Muscle of back (tissue), 3 donors: ENCODE measurements at regions not wholly inside any gene's neighbourhood (a gene's known extent, or its start where the extent isn't known, plus 50 kb on each side); places are given as distances from the start of the nearest gene placed in this dataset.
"Not testable (repeated sequence)": the region's sequence is repeated elsewhere in the genome, so short reads cannot be mapped to it uniquely, and the experiment has no call there.

ENCODE experiments used
- DNase-seq, 3 donors: peaks; one replicate each; pipeline versions ENCODE4 v3.0.0 to v3.0.0-alpha.2; 2013

DNA sequence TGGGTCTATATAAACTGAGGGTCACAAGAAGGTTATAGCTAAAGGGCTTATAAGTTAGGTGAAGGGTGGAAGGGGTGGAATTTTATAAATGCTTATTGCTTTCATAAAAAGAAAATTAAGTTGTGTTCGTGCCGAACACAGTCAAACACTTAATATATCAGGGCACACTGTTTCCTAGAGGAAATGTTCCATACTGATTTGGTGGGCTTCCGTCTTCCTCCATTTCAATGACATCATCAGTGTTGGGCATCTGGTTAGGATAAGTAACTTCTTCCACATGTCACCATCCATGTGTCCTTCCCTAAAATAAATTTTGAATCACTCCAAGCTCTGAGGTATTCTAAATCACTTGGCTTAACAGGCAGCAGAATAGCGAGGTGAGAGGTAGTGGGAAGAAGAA, 466.4 kb downstream of the MED13L start:
- DNase-seq, result peak in 2 of 3 donors; percentile 8 to 41

GRCh38 chr12:115810122-115810901, 467.2 kb downstream of the MED13L start:
- peak; percentile 21 to 82 (median 59) for DNase-seq

DNA sequence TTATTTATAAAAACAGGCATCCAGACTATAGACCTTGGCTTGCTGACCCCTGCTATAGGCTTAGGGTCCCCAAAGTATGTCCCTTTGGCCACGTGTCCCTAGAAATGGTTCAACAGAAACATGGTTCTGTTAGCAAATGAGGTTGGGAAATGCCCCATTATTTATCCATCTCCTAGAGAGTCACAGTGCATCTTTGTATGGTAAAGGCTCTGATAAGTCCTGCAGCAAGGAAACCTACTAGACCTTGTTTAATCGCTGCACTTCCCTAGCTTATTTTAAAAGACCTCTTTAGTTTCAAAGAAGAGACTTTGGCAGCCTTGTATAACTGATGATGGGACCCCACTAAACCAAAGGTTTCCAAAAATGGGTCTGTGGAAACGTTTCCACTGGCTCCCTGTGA, 471.5 kb downstream of the MED13L start:
- DNase-seq, result no peak

DNA sequence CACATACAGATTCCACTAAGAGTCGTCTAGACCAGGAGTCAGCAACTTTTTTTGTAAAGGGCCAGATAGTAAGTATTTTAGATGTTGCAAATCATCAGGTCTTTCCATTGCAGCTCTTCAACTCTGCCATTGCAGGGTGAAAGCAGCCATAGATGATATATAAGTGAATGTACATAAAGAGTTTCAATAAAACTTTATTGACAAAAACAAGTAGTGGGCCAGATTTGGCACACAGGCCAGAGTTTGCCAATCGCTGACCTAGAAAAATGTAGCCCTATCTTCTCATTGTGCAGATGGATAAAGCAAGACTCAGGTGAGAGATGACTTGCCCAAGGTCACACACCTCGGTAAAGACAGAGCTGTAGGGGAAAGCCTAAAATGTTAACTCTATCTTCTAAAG, 474.7 kb downstream of the MED13L start:
- no peak for DNase-seq

DNA sequence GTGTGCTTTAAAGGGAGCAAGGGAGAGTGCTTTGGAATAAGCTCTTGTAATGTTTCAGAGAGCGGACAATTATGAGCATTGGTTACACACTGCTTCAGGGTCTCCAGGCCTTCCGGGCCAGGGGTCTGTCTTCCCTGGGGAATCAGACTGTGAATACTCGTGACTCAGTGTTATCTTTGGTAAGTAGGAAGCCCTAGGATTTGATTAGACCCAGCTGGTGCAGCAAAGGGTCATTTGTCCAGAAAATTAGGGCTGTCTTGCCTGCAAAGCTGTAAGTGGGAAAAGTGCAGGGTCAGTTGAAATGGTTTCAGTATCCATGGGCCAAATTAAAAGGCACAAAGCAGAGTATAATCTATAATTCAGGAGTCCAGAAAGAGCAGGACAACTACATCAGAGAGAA, 475.6 kb downstream of the MED13L start:
- no peak for DNase-seq

- no peak for DNase-seq
These were observed 477.9 kb downstream of the MED13L start for GRCh38 chr12:115799610-115800009.

GRCh38 chr12:115798309-115798917, 479.1 kb downstream of the MED13L start:
- no peak for DNase-seq

DNA sequence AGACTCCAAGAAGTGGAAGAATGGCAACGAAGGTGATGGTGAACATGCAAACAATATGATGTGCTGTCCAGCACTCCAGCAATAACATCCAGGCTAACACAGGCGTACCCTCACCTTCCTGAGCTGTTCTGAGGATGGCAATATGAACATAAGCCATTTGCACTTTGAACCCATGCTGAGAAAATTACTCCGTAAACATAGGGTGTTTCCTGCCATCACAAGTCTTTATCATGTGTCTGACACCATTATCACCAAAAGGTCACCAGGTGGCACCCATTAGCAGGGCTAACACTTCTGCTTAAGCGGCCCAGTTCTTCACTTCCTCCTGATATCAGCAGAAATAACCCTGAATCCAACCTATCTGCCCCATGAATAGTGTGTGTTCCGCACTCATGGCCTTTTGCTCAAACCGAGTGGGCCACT, 482.8 kb downstream of the MED13L start:
- no peak for DNase-seq

DNA sequence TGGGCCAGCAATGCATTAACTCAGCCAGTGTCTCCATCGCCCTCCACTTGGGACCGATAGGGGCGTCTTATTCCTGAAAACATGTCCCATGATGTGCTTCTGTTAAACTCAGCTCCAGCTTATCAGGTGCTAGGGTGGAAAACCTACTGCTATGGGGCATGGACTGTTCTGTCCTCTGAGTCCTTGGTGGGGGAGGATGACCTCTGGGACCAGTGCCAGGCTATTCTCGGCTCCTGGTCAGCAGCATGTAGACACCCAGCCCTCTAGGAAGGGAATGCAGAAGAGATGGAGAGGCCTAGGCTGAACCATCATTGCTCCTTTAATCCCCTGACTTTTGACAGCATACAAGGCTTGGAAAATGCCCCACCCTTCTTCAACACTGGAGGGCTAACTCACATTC, 486.2 kb downstream of the MED13L start:
- DNase-seq, result no peak

- DNase-seq, result no peak
These were observed 487.0 kb downstream of the MED13L start for GRCh38 chr12:115790526-115790925.

GRCh38 chr12:115786490-115786889, 491.0 kb downstream of the MED13L start:
- DNase-seq, result not testable (repeated sequence)

DNA sequence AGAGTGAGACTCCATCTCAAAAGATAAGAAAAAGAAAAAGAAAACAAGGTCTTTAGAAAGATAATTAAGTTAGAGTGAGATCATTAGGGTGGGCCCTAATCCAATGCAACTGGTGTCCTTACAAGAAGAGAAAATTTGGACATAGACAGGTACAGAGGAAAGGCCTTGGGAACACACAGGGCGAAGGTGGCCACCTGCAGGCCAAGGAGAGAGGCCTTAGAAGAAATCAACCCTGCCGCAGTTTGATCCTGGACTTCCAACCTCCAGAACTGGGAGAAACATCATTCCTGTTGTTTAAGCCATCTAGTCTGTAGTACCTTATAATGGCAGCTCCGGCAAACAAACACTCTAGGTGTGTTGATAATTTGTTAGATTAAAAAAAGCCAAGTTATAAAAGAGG, 491.9 kb downstream of the MED13L start:
- DNase-seq, result no peak

- DNase-seq, result no peak
These were observed 501.1 kb downstream of the MED13L start for GRCh38 chr12:115776399-115776798.

DNA sequence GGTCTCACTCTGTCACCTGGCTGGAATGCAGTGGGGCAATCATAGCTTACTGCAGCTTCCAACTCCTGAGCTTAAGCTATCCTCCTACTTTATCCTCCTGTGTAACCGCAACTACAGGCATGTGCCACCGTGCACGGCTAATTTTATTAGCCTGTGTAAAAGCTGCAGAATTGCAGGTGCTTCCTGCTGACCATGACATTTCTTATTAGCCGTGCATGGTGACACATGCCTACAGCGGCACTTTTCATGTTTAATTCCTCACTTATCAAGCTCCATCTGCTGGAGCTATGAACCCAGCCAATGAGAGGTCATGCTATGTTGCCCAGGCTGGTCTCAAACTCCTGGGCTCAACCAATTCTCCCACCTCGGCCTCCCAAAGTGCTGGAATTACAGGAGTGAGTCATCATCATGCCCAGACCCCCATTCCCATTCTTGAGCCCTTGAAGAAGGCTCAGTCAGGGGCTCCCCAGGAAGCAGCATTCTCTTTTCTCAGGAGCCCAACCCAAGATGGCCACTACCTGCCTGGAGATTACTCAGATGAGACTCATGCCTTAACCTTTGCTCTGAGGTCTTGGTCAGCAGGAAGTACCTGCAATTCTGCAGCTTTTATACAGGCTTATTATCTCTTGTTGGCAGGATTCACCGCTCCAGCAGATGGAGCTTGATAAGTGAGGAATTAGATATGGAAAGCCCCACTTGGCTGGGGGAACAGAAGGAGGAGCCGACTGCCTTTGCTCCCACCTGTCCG, 503.2 kb downstream of the MED13L start:
- no peak for DNase-seq

DNA sequence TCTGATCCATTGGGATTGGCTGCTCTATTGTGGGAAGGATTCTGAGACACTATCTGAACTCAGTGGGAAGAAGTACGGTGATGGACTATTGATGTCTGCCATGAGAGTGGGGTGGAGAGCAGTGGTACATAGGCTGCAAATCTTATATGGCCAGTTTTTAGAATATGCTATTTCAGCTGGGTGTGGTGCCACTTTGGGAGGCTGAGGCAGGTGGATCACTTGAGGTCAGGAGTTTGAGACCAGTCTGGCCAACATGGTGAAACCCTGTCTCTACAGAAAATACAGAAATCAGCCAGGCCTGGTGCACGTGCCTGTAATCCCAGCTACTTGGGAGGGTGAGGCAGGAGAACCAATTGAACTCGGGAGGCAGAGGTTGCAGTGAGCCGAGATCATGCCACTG, 505.9 kb downstream of the MED13L start:
- DNase-seq, result no peak

DNA sequence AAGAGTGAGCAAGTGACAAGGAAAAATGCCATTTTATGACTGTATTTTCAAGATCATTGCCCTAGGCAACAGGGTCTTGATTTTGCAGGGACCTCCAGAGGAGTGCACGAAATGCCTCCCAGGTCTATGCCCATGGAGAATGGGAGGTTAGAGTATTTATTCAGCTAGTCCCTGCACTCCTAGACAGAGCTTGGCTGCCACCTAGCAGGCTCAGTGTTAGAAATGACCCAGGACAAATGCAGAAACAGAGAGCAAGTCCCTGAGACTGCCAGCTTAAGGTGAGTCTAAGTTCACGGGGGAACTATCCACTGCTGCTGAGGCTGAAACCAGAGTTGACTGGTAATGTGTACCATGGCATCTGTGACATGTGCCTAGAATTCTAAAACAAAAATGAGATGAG, 506.4 kb downstream of the MED13L start:
- no peak for DNase-seq

- DNase-seq, result no peak
These were observed 506.9 kb downstream of the MED13L start for GRCh38 chr12:115770643-115771042.

DNA sequence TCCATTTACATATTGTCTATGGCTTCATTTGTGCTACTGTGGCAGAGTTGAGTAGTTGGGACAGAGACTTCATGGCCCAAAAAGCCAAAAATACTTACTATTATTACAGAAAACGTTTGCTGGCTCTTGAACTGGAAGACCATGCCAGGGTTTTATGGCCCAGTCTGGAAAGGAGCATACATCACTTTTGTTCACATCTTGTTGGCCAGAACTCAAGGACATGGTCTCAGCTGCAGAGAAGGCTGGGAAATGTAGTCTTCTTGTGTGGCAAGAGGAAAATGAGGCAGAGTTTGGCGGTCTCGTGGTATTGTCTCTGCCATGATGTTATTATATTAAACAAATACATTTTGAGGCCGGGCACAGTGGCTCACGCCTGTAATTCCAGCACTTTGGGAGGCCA, 509.6 kb downstream of the MED13L start:
- DNase-seq, result no peak

DNA sequence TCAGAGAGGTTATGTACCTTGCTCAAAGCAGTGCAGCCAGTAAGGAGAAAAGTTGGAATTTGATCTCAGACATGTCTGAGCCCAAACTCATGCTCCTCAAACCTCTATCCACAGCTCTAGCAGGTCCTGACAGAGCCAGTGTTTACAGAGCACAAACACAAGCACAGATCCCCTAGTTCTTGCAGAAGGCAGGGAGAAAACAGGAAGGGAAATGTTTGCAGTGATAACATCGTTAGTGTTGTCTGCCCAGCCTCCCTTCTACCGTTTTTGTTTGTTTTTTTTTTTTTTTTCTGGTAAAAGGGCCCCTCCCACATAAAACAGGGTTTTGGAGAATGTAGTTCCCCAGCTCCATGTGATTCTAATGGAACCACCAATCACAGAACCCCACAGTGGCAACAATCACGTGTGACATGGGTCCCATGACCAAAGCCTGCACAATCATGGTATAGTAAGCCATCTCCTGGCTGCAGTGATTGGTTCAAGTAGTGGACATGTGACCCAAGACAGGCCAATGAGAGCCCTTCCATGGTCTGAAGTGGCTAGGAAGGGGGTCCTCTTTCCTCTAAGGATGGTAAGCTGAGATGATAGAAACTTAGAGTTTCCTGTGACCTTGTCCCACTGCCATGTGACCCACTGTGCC, 513.4 kb downstream of the MED13L start:
- no peak for DNase-seq

GRCh38 chr12:115763376-115763775, 514.1 kb downstream of the MED13L start:
- peak in 1 of 3 donors; percentile 48 for DNase-seq

GRCh38 chr12:115762936-115763335, 514.6 kb downstream of the MED13L start:
- DNase-seq, result no peak

DNA sequence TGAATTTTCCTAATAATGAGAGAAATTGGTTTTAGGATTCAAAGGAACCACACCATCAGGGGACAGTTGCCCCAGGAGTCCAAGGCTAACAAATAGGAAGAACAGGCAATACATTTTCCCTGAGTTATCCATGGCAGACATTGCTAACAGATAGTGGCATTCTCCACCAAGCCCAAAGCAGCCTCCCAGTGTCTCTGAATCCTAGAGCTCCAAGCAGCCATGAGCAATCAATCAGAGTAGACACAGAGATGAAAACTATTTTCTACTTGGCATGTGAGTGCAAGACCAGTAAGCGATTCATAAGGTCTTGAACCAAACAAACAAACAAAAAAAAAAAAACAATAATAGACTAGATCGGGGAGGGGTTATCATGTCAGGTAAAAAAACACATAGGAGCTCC, 515.7 kb downstream of the MED13L start:
- no peak for DNase-seq
